DMS 273 (cell line): ENCODE measurements at regions not wholly inside any gene's neighbourhood (a gene's known extent, or its start where the extent isn't known, plus 50 kb on each side); places are given as distances from the start of the nearest gene placed in this dataset.
A peak's percentile ranks its signal among the peaks of the same experiment; 100 is the strongest.

Source experiments
- DNase-seq: peaks from one replicate; lab custom pipeline; 2025; ENCODE audit not compliant: unreplicated experiment; lab: John Stamatoyannopoulos, UW

GRCh38 chr6:71007298-71007697 lies 50.4 kb upstream of the B3GAT2 start:
- DNase-seq = peak; percentile 81

GRCh38 chr6:71011871-71012371 lies 55.1 kb upstream of the B3GAT2 start:
- no peak for DNase-seq

- peak; percentile 85 for DNase-seq
These were observed 56.1 kb upstream of the B3GAT2 start for GRCh38 chr6:71012866-71013469.

GRCh38 chr6:71015392-71015791 lies 58.5 kb upstream of the B3GAT2 start:
- no peak for DNase-seq

- no peak for DNase-seq
These were observed 71.5 kb upstream of the B3GAT2 start for GRCh38 chr6:71028236-71028876.

GRCh38 chr6:71028877-71029252 lies 72.0 kb upstream of the B3GAT2 start:
- DNase-seq = no peak

- no peak for DNase-seq
These were observed 72.7 kb upstream of the B3GAT2 start for GRCh38 chr6:71029555-71029954.

- DNase-seq = no peak
These were observed 75.1 kb upstream of the B3GAT2 start for GRCh38 chr6:71031912-71032311.

- no peak for DNase-seq
These were observed 76.3 kb upstream of the B3GAT2 start for GRCh38 chr6:71033171-71033570.

- no peak for DNase-seq
These were observed 77.0 kb upstream of the B3GAT2 start for GRCh38 chr6:71033890-71034289.

- DNase-seq = peak; percentile 19
These were observed 77.9 kb upstream of the B3GAT2 start for GRCh38 chr6:71034563-71035345.

GRCh38 chr6:71035871-71036270 lies 79.0 kb upstream of the B3GAT2 start:
- DNase-seq = no peak

GRCh38 chr6:71038711-71039344 lies 82.0 kb upstream of the B3GAT2 start:
- DNase-seq = peak; percentile 74

- DNase-seq = no peak
These were observed 83.2 kb upstream of the B3GAT2 start for GRCh38 chr6:71040043-71040442.

- DNase-seq = no peak
These were observed 84.0 kb upstream of the B3GAT2 start for GRCh38 chr6:71040841-71041240.

- DNase-seq = no peak
These were observed 87.0 kb upstream of the B3GAT2 start for GRCh38 chr6:71043902-71044301.

GRCh38 chr6:71044753-71045152 lies 87.9 kb upstream of the B3GAT2 start:
- no peak for DNase-seq

GRCh38 chr6:71045296-71045695 lies 88.4 kb upstream of the B3GAT2 start:
- DNase-seq = no peak

- peak; percentile 51 for DNase-seq
These were observed 90.6 kb upstream of the B3GAT2 start for GRCh38 chr6:71047417-71047816.

GRCh38 chr6:71048320-71049164 lies 91.7 kb upstream of the B3GAT2 start:
- DNase-seq = no peak
